ENCODE measurements at regions not wholly inside any gene's neighbourhood (a gene's known extent, or its start where the extent isn't known, plus 50 kb on each side); places are given as distances from the start of the nearest gene placed in this dataset.

DNA sequence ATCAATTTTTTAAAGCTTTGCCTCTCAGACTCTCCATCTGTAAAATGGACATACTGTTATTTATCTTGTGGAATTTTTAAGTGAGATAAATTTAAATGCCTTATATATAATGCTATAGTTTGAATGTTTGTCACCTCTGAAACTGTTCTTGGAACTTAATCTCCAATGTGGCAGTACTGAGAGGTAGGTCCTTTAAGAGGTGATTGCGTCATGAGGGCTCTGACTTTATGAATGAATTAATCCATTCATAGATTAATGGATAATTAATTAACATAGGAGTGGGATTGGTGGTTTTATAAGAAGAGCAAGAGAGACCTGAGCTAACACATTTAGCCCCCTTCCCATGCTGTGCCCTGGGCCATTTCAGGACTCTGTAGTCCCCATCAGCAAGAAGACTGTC lies 326.3 kb upstream of the TSHZ2 start:
- no peak for DNase-seq (ENCODE audit: low read depth in 2 of 2)

DNA sequence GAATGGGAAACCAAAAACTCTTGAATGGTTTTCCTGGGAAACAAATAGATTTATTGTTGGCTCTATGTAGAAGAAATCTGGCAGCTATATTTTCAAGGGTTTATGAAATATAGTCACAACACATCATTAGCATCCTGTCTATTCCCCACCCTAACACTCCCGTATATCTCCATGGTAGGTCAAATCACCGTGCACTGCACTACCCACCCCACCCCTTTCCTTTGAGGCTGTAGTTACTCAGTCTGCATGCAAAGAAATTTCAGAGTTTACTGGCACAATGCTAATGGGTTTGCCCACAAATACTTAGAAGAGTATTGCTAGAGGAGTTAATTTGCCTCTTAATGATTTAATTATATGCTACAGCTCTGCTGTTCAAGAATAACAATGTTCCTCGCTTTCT lies 329.1 kb upstream of the TSHZ2 start:
- no peak for DNase-seq (ENCODE audit: low read depth in 2 of 2)

DNA sequence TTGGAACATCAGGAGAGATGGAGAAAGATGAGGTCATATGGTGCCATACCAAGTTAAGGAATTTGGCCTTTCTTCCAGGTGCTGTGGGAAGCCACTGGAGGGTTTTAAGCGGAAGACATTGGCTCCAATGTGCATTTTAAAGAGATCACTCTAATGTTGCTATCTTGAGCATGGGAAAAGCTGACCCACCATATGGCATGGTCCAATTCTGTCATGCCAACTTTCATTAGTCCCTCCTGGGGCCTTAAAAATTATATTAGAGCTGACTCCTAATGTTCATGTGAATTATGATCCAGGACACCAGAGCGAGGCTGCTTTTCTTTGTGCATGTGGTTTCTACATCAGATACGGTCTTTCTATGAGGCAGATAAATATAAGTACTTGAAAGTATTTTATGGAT lies 335.0 kb upstream of the TSHZ2 start:
- no peak for DNase-seq (ENCODE audit: low read depth in 2 of 2)

DNA sequence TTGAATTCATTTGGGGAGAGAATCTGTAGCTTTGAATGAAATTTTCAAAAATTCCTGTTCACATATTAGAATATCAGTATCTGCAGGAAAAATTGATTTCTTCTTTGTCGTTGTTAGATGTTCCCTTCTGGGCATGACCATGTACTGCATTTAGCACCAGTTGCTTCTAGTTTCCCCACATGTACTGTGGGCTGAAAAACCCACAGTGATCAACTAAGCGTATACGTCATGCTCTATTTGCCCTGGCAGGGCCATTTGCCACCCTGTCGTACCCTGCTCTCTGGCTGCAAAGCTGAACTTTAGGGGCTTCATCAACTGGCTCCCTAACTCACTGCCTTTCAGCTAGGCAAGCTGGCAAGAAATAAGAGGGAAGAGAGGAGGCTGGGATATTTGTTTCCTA lies 340.7 kb upstream of the TSHZ2 start:
- DNase-seq (ENCODE audit: low read depth in 2 of 2): no peak

DNA sequence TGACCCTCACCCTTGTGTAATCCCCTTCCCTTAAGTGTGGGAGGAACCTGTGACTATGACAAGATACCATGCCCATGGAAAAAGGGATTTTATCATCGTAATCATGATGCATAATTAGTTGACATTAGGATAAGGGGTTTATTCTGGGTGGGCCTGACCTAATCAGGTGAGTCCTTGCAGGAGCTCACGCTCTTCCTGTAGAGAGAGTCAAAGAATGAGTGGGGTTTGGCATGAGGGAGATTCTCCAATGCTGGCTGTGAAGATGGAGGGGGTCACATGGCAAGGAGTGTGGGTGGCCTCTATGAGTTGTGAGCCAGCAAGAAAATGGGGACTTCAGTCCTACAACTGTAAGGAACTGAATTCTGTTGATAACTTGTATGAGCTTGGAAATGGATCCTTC lies 342.0 kb upstream of the TSHZ2 start:
- no peak for DNase-seq (ENCODE audit: low read depth in 2 of 2)

DNA sequence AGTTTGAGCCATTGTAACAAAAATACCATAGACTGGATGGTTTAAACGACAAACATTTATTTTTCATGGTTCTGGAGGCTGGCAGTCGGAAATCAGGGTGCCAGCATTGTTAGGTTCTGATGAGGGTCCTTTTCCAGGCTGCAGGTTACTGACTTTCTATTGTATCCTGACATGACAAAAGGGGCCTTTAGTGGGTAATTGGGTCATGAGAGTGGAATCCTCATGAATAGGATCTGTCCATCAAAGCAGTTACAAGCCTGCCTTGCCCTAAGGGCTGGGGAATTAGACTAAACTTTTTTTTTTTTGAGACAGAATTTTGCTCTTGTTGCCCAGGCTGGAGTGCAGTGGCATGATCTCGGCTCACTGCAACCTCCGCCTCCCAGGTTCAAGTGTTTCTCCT lies 347.9 kb upstream of the TSHZ2 start:
- DNase-seq (ENCODE audit: low read depth in 2 of 2): no peak

DNA sequence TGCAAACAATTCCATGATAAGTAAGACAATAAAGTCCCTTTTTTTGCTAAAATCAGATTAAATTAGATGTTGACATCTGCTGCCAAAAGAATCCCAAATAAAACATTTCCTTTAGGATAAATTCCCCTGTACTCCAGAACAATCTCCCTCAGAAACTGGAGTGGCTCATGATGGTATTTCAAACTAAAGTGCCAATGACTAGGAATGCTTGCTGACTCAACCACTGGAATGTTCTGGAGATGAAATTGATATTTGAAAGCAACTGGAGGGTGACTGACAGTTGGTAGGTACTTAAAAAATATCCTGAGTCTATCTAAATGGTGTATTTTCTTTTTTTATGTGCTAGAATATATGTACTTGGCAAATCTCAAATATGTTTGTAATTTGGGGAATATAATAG lies 350.1 kb upstream of the TSHZ2 start:
- DNase-seq (ENCODE audit: low read depth in 2 of 2): no peak

DNA sequence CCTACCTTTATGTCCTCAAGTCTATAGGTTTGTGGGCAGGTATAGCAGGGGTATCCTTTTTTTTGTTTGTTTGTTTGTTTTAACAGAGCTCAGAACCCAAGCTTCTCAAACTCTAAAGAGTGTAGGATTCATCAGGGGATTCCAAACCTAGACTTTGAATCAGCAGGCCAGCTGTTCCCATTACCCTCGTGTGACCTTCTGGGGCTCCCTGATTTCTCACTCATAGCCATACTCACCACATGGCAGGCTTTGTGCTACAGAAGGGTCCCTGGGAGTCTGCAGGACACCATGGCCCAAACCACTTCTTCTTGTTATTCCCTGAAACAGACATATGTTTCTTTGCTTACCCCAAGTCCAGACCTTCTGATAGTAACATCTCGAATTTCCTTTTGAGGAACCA lies 350.8 kb upstream of the TSHZ2 start:
- no peak for DNase-seq (ENCODE audit: low read depth in 2 of 2)

DNA sequence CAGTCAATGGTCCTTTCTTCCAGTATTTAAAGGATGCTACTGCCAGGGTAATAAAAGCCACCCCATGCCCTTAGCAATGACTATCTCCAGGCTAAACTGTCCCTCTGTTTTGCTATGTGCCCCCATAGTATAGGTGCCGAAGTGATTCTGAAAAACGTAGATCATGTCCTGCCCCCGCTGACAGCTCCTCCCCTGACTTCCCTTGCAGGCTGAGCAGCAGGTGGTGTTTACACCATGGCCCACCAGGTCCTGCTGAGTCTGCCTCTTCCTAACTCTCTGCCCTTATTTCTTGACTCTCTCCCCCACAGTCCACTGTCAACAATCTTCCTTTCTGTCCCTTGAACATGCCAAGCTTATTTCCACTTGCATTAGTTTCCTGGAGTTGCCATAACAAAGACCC lies 352.5 kb upstream of the TSHZ2 start:
- DNase-seq (ENCODE audit: low read depth in 2 of 2): no peak

DNA sequence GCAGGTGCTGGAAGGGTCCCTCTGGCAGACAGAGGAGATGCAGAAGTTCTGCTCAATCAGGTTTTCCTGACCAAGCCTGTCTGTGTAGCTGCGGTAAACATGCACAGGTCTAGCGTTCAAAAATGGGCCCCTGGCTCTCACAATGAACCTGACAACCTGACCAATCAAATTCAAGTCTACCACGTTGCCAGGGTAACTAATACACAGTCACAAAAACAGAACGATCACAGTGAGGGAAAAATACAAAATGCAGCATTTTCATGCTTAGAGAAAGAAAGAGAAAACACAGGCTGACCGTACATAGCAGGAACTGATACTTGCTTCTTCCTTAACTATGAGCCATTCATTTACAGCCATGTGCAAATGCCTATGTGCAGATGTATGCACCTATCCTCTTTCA lies 353.1 kb upstream of the TSHZ2 start:
- DNase-seq (ENCODE audit: low read depth in 2 of 2): no peak

DNA sequence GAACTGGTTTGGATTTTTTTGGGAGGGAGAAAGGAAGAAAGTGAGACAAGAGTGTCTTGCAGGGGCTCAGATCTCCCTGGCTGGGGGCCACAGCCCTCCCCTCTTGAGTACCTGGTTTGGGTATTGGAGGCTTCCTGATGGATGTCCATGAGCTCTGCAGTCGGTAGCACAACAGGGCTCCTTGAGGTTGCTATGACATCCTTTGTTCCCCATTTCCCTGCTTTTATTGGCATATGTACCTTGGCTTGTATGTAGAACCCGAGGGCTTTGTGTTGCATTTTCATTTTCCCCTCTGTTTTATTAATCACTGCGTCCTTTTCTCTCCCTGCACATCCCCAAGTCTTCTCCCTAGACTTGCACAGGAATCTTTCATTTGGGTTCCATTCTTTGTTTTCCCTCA lies 355.5 kb upstream of the TSHZ2 start:
- no peak for DNase-seq (ENCODE audit: low read depth in 2 of 2)

DNA sequence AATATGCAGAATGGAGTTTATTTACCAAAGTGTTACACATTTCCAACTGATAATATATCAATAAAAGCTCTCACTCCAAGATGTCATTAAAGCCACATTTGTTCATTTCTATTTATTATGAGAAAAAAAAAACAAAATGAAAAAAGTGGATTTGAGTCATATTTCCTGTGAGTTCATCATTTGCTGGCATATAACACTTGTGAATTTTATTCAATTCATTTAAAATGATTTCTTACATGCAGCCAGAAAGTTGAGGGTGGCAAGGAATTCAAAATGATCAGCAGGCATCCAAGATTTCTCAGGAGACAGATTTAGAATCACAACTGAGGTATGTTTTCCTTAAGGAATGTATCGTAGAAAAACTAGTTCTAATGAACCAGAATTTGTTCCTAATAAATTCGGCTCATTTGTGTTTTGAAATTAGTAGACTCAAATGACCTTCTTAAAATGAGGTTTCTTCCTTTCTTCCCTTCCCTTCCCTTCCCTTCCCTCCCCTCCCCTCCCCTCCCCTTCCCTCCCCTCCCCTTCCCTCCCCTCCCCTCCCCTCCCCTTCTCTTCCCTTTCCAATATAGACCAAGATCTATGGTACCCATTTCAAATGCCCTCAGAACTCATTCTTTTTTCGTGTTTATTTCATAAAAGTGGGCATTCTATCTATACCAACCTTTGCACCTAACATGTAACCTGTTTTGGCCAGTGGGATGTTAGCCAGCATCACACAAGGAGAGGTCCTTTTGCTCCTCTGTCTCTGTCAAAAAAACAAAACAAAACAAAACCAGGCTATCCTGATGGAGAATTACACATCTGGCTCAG lies 357.9 kb upstream of the TSHZ2 start:
- no peak for DNase-seq (ENCODE audit: low read depth in 2 of 2)

DNA sequence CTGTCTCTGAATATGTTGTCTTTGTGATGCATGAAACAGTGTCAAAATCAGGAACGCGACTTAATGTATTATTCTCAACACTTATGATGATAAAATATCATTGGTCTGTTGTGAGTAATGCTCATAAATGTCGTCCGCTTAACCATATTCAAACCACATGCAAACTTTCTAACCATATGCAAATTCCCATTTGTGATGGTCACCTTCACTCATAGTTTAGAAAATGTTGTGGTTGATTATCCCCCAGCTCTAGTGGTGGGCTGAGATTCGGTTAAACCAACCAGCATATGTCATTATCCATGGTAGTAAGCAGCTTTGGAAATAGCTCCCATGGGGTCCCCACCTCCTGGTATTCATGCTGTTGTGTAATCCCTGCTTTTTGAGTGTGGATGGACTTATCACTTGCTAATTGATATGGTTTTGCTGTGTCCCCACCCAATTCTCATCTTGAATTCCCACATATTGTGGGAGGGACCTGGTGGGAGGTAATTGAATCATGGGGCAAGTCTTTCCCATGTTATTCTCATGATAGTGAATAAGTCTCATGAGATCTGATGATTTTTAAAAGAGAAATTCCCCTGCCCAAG lies 360.0 kb upstream of the TSHZ2 start:
- no peak for DNase-seq (ENCODE audit: low read depth in 2 of 2)

DNA sequence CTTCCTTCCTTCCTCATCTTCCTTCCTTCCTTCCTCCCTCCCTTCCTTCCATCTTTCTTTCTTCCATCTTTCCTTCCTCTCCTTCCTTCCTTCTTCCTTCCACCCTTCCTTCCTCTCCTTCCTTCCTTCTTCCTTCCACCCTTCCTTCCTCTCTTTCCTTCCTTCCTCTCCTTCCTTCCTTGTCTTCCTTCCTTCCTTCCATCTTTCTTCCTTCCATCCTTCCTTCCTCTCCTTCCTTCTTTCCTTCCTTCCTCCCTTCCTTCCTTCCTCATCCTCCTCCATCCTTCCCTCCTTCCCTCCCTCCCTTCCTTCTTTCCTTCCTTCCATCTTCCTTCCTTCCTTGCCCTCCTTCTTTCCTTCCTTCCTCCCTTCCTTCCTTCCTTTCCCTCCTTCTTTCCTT lies 361.4 kb upstream of the TSHZ2 start:
- no peak for DNase-seq (ENCODE audit: low read depth in 2 of 2)

DNA sequence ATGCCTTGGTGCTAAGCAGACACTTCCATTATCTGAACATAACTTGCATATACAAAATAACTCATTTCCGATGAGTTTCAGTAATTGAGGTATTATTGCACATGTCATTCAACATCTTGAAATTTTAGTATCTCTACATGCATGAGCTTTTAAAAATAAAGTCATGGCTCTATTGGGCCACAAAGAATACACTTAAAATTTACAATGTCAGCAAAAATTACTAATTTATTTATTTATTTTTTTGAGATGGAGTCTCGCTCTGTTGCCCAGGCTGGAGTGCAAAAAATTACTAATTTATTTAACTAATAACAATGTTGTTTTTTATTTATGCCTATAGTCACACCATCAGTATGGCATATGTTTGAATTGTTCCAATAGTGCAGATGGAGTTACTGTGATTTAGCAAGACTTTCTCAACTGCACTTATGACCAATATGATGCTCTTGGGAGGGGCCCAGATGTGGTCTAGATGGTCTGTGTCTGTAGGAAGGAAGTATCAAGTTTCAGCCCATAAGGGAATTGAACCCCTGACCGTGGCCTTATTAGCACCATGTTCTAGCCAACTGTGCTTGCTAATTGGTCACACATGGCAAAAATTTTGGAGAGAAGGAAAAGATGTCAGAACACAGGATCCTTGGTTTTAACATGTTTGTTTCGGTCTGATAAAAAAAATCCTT lies 370.7 kb upstream of the TSHZ2 start:
- DNase-seq (ENCODE audit: low read depth in 2 of 2): no peak

DNA sequence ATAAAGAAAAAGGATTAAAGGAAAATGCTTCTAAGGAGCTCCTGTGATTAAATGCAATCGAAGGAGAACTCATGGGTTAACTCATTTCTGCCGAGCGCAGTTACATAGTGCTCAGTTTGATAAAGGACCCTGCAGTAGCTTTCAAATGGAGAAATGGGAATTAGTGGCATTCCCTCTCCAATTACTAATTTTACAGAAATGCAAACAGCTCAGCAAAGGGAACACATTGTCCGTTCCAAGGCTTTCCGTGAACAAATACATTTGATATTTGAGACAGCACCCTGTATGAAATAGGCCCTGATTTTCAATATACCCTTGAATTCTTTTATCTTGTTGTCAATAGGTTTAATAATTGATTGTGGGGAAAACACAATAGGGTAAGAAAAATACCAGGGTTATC lies 375.9 kb upstream of the TSHZ2 start:
- DNase-seq (ENCODE audit: low read depth in 2 of 2): no peak

DNA sequence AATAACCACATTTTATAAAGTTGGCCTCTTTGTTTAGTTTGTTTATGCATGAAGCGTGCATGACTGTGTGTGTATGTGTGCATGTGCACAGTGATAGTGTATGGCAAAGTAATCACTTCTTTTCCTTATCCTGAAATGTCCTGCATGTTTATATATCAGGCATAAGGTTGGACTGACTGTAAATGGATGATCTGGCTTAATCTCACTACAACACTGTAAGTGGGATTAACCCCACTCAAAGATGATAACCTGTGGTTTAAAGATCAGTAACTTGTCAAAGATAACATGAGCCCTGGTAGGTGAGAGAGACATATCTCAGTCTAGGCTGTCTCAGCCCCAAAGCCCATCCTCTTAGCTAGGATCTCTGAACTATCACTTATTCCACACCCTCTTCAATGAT lies 376.6 kb upstream of the TSHZ2 start:
- no peak for DNase-seq (ENCODE audit: low read depth in 2 of 2)

DNA sequence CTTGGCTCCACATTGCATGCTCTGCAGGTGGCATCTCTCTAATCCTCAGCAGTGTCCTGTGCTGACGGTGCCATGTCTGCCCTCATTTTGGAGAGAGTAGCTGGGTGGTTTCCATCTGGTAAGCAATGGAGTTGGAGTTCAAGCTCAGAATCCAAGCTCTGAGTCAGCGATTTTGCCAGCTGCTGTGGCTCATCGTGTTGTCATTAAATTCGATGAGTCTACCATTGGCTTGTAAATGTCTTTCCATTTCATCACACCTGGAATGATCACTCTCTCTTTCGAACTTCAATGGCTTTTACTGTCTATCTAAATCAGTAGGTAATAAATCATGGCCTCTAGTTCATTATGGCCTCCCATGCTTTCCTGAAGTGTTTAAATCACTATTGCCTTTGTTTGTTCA lies 378.5 kb upstream of the TSHZ2 start:
- no peak for DNase-seq (ENCODE audit: low read depth in 2 of 2)

DNA sequence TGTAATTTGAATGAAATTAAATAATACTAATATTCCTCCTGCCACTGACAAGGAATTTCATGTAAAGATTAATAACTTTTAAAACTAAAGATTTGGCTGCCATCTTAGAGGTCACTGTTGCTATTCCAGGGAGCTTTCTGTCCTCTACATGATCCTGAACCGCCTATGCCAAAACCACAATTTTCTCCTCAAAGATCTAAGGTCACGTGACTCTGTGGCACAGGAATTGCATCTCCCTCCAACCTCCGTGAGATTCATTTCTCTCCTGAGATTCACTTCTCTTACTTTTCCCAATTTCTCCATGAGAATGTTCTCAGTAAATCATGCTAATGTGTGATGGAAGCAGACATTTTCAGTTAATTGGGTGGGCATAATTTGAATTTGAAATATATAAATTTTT lies 379.6 kb upstream of the TSHZ2 start:
- no peak for DNase-seq (ENCODE audit: low read depth in 2 of 2)

DNA sequence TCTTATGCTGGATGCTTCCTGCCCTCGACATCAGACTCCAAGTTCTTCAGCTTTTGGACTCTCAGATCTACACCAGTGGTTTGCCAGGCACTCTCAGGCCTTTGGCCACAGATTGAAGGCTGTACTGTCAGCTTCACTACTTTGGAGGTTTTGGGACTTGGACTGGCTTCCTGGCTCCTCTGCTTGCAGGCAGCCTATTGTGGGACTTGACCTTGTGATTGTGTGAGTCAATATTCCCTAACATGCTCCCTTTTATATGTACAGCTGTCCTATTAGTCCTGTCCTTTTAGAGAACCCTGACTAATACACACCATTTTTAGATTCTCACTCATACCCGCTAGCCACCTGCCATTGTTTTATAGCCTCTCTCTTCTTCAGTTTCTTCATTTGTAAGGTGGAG lies 382.1 kb upstream of the TSHZ2 start:
- DNase-seq (ENCODE audit: low read depth in 2 of 2): no peak

DNA sequence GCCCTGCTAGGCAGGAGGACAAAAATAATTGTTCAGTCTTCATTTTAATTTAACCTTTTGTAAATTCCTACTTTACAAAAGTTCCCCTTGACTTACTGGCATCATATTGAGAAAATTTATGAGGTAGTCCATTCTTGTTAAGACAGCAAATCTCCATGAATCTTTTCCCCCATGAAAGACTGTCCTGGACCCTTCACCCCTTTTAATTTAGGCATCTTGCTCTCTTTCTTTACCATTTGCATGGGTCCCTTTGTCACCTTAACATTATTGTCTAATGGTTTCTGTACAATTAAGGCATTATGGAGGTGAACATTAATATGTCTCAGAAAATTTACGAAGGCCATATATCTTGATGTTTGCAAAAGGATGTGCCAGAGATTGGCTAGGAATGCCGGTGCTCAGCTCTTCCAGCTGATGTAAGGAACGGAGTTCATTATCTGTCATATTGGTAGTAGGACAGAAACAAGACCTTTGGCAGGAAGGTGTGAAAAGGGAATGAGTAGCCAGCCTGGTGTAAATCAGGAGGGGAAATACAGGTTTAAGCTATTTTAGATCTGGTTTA lies 382.8 kb upstream of the TSHZ2 start:
- DNase-seq (ENCODE audit: low read depth in 2 of 2): no peak

DNA sequence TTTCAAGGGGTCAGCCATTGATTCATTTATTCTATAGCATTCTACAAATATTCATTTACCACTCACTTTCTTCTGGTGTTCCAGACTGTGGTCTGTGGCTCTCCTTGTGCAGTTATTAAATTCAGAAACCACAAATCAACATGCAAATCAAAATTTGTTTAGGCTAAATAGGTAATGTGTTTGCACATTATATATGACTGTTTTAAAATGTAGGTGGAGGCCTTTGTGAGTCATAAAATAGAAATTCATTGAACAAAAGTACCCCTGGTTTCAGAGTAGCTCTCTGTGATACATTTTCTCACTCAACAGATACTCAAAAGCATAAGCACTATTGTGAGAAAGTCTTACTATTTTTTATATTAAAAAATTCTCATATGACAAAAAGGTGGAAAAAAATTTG lies 385.5 kb upstream of the TSHZ2 start:
- no peak for DNase-seq (ENCODE audit: low read depth in 2 of 2)

DNA sequence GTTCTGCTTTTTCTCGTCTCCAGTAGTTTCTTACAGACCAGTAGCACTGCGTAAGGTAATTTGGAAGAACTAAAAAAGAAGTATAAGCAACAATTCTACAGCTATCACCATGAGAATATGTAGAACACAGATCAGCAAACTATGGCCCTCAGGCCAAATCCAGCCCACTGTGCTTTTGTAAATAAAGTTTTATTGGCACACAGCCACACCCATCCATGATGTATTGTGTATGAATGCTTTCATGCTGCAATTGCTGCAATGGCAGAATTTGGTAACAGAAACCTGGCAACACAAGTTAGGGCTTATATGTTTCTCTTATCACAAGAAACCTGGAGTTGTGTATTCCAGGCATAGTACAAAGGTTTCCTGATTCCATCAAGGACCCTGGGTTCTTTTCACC lies 386.8 kb upstream of the TSHZ2 start:
- DNase-seq (ENCODE audit: low read depth in 2 of 2): no peak

Measured in dermis microvascular lymphatic vessel endothelial cell (primary cell).